HG03342 (cell line): ENCODE measurements at regions not wholly inside any gene's neighbourhood (a gene's known extent, or its start where the extent isn't known, plus 50 kb on each side); places are given as distances from the start of the nearest gene placed in this dataset.

Source experiments
- ATAC-seq: cut with Tn5 transposase; IDR thresholded peaks from one replicate; pipeline ENCODE4 v1.9.1; 2021; ENCODE audit warnings: mild to moderate bottlenecking, moderate library complexity; ENCODE audit not compliant: unreplicated experiment

GRCh38 chr13:61039302-61039701, 376.3 kb downstream of the PCDH20 start:
- no peak for ATAC-seq

- ATAC-seq = no peak
Observed at GRCh38 chr13:61036715-61037114, 378.9 kb downstream of the PCDH20 start.

DNA sequence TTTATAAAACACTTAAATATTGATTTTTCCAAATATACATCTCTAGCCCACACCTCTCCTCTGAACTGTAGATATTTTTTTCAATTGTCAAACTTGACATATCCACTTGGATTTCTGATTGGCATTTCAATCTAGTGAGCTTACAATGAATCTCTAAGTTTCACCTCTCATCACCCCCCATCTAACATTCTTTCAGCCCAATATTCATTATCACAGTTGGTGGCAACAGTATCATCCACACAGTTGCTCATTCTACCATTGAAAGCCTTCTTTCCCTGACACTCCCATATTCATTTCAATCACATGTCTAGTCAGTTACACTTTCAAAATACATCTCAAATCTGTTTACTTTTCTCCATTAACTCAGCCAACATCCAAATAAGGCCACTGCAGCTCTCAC, 385.2 kb downstream of the PCDH20 start:
- no peak for ATAC-seq

DNA sequence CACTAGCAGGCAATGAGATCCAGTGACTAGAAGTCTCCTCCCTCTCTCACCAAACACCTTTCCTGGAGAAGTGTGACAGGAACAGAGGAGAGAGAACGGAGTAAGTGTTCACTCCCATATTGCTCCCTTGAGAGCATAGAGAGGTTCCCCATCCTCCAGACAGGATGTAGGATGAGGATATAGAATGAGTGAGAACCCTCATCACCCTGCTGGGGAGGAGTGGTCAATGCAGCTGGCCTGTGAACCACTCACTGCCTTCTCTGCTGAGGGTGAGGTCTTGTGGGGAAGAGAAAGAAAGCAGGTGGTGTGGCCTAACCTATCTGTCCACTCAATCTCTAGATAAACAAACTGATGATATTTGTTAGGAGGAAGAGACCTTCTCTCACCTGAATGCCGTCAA, 386.6 kb downstream of the PCDH20 start:
- ATAC-seq = no peak

DNA sequence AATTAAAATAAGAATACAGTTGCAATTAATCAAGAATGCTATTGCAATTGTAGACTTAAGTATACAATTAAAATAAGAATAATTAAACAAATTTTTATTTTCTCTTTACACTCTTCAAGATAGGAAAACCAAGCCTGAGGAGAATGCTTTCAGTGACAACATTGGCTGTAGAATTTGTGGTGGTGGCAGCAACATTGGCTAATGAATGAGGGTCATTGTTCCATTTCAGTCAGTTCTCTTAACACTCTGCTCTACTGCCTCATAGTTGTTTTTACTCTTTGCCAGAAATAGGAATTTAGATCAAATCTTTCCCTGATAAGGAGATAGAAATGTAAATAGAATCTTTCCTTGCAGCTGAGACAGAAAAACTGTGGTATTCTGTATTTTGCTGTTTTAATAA, 391.6 kb downstream of the PCDH20 start:
- ATAC-seq = no peak

DNA sequence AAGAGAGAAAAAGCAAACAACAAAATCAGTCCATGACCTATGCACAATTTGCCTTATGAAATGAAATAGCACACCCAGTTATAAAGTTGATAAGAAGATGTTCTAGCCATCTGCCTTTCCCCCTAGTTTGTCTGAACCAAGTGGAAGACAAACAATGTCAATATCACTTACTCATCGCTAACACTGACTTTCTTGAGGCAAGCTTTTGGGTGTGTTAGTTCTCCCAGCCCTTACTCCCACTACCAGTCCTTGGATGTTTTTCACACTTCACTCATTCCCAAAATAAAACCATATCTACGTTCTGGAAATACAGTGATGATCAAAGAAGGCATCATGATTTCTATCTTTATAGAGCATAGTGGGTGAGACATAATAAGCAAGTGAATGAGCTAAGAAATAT, 393.8 kb downstream of the PCDH20 start:
- no peak for ATAC-seq

GRCh38 chr13:61013796-61014195, 401.9 kb downstream of the PCDH20 start:
- ATAC-seq = no peak

DNA sequence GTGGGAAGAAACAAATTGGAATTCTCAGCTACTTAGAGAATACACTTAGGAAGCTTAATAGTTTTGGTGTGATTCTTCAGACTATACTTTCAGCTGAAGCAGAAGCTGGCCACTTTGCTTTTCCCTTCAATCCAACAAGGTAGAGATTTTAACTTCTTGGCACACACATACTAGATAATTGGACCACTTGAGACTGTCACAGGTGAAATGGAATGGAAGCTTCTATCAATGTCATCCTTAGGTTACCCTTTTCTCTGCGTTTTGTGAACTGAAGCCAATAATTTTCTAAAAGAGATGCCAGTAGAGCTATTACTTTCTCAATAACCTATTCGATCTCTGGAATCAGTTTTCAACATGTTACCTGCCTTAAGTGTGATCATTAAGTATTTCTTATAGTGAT, 405.3 kb downstream of the PCDH20 start:
- no peak for ATAC-seq

- no peak for ATAC-seq
Observed at GRCh38 chr13:61002686-61003085, 413.0 kb downstream of the PCDH20 start.

DNA sequence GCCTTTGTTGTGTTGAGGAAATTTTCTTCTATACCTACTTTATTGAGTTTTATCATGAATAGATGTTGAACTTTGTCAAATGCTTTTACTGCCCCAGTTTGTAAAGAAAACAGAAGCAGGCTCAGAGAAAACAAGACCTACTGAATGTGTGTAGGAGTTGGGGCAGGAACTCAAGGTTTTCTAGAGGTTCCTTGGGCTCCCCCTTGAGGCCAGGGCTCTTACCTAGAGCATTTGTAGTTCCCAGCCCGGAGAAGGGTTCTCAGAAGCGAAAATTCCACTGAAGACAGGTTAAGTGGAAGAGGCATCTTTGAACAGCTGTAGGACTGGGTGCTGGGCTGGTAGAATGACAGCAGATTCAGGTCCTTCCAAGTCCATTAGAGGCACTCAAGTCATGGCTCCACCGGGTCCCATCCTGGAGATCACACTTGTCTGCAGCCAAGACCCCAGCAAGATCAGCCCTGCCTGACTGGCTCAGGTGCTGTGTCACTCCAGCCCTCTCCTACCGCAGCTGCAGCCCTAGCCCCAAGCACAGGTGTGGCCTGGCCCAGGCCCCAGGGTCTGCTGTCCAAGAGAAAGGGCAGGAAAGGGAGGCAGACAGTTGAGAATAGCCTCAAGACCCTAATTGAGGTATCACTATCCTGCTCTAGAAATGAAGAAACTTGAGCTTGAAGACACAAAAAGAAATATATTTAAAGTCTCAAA, 425.5 kb downstream of the PCDH20 start:
- no peak for ATAC-seq

DNA sequence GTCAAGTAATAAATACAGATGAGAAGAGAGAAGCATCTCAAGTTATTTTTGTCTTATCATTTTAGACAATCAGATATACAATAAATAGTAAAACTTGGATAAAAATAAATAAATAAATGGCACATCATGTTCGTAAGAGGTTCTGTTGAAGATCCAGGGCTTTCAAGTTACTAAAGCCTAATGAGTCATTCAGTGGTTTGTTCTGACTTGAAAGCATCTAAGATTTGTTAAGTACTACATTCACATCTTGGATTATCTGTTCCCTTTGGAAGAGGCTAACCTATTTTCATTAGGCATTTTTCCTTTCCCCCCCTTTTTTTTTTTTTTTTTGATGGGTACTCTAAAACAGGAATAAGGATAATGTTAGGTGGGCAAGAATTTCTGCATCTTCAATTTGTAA, 429.3 kb downstream of the PCDH20 start:
- no peak for ATAC-seq

- no peak for ATAC-seq
Observed at GRCh38 chr13:60981407-60981806, 434.2 kb downstream of the PCDH20 start.

- no peak for ATAC-seq
Observed at GRCh38 chr13:60976367-60976766, 439.3 kb downstream of the PCDH20 start.

DNA sequence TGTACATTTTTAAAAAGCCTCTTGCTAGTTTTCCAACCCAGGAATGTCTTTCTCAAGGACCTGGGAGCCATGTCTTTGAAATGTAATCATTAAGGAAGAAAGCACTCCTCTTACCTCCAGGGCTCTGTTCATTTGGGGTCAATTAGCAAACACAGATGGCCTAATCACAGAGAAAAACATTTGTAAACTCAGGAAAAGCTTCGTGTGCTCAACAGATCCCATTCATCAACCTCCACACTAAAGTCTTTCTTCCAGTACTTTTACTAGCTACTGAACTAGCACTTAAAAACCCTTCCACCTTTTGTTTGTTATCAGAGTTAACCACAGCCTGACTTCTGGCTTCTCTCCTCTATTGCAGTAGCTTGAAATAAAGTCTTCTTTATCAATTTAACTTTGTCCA, 441.4 kb downstream of the PCDH20 start:
- ATAC-seq = no peak

GRCh38 chr13:60973529-60973928, 442.1 kb downstream of the PCDH20 start:
- no peak for ATAC-seq

DNA sequence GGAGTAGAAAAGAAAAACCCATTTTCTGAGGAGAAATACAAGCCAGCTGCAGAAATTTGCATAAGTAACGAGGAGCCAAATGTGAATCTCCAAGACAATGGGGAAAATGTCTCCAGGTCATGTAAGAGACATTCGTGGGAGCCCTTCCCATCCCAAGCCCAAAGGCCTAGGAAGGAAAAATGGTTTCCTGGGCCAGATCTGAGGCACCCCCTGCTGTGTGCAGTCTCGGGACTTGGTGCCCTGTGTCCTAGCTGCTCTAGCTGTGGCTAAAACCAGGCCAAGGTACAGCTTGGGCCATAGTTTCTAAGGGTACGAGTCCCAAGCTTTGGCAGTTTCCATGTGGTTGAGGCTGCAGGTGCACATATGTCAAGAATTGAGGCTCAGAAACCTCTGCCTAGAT, 444.9 kb downstream of the PCDH20 start:
- ATAC-seq = no peak

GRCh38 chr13:60969656-60970055, 446.0 kb downstream of the PCDH20 start:
- ATAC-seq = no peak

- no peak for ATAC-seq
Observed at GRCh38 chr13:60959427-60959826, 456.2 kb downstream of the PCDH20 start.

- no peak for ATAC-seq
Observed at GRCh38 chr13:60957816-60958215, 457.8 kb downstream of the PCDH20 start.

DNA sequence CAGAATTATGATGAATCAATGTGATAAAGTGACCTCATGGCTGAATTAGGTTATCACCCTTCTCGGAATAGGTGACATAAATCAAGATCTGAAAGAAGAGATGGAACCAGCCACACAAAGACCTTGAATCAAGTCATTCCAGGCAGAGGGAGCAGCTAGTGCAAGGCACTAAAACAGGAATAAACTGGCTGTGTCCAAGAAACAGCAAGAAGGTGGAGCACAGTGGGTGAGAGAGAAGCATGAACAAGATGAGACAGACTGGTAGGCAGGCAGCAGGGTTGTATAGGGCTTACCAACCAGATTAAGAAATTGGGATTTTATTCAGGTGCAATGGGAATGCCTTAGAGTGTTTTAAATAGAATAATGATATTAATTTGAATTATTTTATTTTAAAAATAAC, 470.3 kb downstream of the PCDH20 start:
- no peak for ATAC-seq

GRCh38 chr13:60944863-60945262, 470.8 kb downstream of the PCDH20 start:
- no peak for ATAC-seq

- ATAC-seq = no peak
Observed at GRCh38 chr13:60944016-60944415, 471.6 kb downstream of the PCDH20 start.

DNA sequence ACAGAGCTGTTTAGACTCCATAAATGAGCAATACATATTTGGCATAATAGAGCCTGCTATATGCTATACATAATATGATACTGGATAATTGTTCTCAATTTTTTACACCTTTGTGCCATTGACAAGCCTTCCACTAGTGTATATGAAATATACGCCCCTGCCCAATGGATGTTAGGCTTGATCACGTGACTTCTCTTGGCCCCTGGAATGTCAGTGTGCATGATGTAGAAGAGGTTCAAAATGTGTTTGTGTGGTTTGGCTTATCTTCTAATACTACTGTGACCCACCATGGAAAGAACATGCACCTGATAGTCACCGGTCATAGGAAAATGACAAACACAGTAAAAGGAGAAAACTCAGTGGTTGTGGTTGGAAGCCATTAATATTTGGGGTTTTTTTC, 479.4 kb downstream of the PCDH20 start:
- ATAC-seq = no peak
